Stimulated activated CD4-positive, alpha-beta T cell treated with anti-CD3 and anti-CD28 coated beads, Interleukin-12 subunit alpha, Interleukin-12 subunit beta, amount 100 ng/mL, for 4 hours (primary cell): ENCODE measurements at regions not wholly inside any gene's neighbourhood (a gene's known extent, or its start where the extent isn't known, plus 50 kb on each side); places are given as distances from the start of the nearest gene placed in this dataset.

Experiments used
- DNase-seq: peaks from one replicate; pipeline ENCODE4 v3.0.0-alpha.2; 2020

DNA sequence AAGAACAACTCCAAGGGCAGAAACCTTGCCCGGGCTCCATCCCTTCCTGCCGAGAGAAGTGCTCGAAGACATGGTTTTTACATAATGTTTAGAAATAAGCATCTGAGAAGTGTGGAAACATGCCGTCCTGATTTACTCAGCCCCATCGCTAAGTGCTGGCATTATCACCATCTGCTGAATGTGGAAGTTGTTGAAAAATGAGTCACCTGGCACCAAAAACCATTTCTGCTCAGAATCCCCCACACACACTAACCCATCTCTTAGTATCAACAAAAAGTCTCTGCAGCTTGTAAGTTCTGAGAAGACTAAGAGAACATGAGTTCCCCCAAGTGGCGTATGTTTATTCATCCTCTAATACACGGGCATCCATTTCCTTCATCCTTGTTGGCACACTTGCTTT lies 51.0 kb upstream of the ARL8B start:
- no peak for DNase-seq

- no peak for DNase-seq
These were observed 49.8 kb upstream of the ARL8B start for GRCh38 chr3:5072100-5072816.
